Left hindlimb (tissue), 1 donor: ENCODE measurements at regions not wholly inside any gene's neighbourhood (a gene's known extent, or its start where the extent isn't known, plus 50 kb on each side); places are given as distances from the start of the nearest gene placed in this dataset.

Experiments
- DNase-seq: peaks from one replicate; pipeline ENCODE4 v3.0.0-alpha.2; 2018

DNA sequence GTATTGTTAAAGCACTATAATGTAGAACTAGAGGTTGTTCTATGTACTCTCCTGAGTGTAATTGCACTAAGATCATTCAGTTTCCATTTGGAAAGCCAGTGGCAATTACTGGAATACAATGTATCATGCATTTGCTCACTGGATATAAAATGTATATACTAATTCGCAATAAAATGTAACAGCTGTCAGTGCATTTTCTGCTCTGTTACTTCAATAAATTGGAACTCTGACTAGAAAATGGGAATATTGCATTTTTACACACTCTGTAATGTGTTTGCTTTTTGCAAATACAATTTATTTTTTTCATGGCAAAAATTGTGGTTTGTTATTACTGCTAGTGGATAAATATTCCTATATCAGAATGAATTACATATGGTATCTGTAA lies 893.8 kb upstream of the POU3F3 start:
- no peak for DNase-seq

DNA sequence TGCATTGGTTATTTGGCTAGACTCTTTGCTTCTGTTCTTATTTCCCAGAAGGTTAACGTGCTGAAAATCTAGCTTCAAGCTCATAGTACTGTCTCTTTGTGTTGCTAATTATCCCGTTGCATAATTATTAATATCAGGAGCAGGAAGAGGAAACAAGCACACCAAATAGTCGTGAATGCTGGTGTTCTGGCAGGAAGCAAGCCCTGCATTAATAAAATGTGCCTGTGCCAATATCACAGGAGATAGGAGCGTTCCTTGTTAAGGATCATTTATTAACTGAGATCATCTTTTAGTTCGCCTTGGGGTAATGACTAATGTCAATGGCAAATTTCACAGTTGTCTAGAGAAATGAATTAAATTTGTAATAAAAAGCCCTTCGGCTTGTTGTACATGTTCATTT lies 893.0 kb upstream of the POU3F3 start:
- DNase-seq: no peak

DNA sequence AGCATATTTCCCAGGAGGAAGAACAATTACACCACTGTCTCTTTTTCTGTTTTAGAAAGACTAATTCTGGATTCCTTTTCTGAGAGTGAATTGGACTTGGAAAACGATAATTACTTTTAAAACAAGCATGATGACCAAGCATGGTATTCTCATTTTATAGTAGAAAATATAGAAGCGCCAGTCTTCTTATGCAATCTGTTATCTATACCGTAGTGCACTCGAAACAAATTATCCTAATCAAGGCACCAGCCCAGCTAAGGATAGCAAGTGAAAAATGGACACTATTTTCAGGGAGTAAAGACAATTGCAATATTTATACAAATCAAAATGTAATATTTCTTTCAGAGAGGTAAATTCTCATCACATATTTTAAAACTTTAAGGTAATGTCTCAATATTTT lies 892.1 kb upstream of the POU3F3 start:
- no peak for DNase-seq

DNA sequence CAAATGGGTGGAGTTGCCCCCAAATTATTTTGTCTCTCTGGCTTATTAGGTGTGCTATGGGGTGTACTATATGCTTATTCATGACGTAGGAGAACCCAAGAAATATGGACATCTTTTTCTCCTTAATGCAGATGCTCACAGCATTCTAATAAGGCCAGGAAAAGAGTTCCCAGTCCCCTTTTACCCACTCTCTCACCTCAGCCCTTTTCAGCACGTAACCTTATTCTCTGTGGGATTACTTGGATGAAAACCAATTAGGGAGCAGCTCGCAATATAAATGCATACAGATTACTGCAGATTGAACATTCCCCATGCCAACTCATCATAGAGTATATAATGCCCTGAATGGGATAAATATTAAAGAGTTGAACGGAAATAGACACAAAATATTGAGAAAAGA lies 891.2 kb upstream of the POU3F3 start:
- DNase-seq: no peak

DNA sequence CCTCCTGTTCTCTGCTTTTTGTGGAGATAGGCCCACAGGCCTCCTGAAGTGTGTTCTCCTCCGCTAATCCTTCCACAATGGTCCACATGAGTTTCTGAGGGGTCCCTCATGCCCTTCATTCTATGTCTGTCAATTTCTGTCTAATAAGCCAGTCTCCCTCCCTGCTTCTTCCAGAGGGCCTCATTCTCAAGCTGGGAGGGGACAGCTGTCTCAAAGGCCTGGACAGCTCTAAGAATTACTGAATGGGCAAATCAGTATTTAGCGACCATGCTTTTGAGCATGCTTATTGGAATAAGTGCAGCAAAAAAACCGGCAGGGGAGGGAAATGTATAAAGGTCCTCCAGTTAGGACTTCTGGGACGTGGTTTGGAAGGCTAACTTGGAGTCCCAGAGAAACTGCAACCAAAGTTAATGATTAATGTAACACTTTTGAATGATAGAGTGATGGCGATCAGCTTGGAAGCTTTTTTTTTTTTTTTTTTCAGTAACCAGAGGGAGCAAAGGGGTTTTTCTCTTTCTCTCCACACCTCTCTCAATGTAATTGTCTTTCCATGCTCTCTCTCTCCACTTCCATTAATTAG lies 890.7 kb upstream of the POU3F3 start:
- DNase-seq: no peak

DNA sequence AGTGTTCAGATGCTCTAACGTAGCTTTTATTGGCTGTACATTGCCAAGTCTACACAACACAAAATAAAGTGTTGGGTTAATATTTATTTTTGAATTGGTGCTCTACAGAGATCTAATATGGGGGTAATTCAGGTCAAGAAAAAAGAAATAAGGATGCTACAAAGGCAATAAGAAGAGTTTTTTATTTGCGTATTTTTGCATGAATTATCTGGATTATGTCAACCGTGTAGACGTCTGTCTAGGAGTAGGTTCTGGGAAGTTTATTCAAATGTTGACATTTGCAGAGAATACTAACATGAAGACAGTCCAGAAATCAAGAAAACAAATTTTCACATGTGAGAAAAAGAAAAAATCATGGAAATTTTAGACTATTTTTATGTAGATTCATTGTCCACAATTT lies 876.7 kb upstream of the POU3F3 start:
- no peak for DNase-seq

DNA sequence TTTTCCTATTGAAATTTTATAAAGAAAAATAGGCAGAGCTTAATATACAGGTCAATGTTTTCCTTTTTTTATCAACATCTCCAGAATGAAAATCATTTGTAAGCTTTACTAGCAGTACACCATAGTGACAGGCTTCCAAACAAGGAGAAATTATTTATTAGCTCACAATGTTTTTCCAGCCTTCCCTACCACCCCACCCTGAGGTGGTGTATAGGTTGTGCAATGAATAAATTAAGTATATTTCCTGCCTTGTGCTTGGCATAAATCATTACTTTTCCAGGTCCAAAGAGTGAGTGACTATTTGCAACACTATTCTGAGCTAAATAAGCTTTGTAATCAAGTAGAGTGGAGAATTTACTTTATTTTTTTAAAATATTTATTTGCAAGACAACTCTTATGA lies 876.2 kb upstream of the POU3F3 start:
- no peak for DNase-seq

DNA sequence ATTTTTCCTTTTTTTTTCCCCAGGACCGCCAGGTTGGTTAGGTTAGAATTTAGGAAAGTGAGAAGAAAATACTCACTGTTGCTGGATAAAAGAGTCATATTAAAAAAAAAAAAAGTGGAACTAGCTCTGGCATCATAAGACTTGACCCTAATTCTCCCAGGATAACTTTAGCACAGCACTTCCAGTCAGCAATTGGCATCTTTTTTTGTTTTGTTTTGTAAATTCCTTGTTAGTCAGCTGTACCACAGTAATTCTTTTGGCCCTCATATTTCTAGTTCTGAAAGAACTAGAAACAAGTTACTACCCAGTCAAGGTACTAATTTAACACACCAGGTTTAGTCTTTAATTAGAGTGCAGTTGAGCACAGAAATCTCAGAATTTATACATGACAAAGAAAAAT lies 873.5 kb upstream of the POU3F3 start:
- no peak for DNase-seq

DNA sequence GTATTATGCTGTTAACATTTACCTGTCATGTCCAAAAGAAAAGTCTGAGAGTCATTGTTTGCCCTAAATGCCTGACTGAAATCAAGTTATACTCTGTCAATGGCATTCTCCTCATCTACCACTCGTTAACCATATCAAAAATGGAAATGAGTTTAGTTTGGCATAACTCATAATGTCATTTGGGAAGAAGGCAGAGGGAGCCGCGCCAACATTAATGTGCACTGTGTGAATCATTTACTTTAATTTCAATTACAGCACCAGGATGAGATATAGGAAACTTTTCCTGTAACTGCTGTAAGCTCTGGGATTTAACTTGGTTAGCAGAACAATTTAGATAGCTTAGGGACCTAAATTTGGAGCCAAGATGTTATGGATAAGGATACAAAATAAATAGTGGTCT lies 871.2 kb upstream of the POU3F3 start:
- no peak for DNase-seq

DNA sequence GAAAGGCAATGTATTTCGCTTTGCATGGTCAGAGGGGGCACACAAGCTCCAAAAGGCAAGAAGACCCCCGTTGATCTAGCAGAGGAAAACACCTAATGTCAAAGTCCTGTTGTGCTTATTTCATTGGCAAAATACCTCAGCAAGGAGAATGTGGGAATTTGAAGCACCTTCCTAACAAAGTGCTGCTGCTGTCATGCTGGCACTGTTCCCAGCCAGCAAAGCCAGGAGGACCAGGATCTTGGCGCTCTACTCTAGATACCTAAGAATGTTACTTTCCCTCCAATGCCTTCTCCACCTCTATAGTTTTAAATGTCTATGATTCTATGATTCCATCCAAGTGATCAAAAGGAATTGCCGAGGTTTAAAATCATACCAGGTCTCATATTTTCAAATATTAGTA lies 867.9 kb upstream of the POU3F3 start:
- no peak for DNase-seq

DNA sequence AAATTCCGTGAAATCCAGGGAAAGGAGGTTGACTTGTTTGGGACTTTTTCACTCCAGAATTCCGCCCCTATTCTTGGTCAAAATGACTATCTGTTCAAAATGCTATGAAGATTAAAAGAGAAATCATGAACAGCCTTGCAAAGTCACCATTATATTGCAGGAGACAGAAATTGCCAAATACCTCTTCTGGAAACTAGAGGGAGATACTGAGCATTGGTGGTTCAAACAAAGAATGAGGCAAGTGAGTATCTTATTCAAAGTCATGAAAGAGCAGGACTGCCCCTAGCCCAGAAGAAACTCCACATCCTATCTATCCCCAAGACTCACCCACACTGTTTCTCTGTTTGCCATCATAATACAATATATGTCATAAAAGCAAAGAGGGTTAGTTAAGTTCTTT lies 862.3 kb upstream of the POU3F3 start:
- DNase-seq: no peak

DNA sequence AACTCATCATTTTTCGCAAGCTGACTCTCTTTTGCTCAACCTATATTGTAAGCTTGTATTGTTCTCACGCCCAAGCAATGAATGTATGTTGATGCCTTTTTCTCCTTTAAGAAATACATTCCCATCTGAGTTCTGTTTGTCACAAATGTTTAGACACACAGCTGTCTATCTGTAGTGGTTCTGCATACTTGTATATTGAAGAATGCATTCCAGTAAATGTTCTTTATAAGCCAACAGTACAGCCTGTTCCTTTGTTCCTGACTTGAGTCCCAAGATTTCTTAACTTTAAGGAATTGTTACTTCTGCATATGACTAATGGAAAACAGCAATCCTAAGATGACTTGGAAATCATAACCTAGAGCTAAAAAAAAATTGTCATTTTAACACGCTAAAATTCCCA lies 849.1 kb upstream of the POU3F3 start:
- DNase-seq: no peak

DNA sequence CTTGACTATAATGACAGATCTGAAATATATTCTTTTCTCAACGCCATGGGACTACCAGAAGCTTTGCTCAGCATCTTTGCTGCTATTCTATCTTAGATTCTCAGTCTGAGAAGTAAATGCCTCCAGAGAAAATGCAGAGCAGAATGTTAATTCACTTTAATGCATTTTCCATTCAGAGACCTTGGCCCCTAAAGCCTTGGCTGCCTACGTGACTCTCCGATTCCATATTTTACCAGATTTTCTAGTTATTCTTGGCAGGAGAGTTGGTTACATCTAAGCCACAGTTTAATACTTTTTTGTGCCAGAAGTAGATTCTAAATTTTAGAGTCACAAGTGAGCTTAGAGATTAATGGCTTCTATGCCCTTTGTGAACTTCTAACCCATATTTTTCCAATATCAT lies 837.1 kb upstream of the POU3F3 start:
- no peak for DNase-seq

DNA sequence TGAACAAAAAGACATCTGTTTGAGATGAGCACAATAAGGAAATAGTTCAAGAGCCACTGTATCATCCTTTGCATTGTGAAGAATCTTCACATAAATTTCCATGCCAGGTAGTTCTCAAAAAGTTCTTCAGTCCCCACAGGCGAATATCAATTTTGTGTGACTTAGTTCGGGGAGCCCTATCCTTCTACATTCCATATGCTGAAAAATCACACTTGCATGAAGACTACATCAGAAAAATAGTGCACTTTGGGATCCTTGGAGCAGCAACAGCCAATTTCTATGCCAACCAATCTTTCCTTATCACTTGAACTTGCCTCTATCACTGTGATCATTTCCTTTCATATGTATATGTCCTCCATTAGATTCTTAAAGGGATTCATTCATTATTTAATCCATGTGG lies 830.6 kb upstream of the POU3F3 start:
- no peak for DNase-seq

DNA sequence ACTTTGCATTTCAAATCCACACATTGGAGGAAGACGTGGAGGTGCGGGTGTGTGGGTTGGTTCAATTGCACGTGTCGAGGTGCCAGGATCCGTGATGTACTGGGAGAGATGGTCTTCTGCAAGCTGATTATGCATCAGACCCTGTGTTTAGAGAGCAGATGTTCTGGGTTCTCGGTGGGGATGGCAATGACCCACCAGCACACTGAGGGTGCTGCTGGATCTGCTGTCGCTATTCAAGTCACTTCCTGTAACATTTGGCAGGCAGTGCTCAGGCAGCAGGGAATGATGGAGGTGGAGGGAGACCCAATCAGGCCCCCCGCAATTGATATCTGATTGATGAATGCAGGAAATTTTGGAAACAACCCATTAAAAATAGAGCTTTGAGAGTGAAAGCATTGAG lies 830.1 kb upstream of the POU3F3 start:
- DNase-seq: no peak

DNA sequence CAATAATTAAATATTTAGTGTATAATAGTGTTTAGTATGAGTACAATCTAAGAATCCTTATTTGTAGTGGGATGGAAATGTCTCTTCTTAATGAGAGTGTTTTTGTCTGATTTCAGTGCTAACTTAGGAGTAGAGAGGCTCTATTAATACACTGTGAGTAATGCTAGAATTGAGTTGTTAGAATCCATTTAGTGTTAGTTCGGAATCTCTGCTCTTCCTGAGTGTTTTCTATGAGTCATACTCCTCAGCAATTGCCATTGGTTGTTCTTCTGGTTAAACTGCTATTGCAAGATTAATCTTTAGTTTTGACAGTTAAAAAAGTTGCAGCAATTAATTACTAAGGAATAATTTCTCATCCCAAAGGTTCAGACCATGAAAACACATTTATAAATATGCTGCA lies 828.6 kb upstream of the POU3F3 start:
- DNase-seq: no peak

DNA sequence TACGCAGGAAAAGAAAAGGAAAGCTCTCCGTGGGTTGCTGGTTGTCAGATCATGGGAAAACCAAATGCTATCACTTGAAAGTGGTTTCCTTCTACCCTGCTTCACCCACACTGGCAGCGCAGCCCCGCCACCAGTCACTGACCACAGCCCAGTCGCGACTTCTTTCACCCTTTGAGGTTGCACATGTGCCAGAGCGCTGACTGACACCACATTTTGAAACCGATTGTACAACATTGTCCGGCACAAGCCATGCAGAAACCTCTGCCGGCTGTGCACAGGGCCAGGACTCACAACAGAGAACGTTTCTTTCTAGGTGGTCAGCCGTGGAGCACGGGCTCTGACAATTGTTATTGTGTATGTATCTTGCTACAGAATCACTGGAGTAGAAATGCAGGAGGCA lies 827.2 kb upstream of the POU3F3 start:
- no peak for DNase-seq

DNA sequence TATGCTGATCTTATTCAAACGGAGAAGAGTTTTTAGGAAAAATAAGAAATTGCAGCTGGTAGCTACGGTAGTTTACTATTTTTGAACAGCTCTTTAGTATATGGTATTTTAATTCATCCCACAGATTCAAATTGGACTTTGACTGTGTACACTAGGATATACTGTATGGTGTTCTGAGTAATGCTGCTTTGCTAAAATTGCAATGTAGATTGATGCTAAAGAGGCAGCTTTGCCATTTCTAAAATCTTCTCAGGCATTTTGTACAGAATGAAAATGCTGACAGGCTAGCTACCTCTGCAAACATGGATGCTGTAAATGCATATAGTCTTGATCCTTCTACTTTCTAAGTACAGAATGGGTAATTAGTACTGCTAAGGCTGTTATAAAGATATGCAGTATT lies 826.6 kb upstream of the POU3F3 start:
- DNase-seq: no peak

DNA sequence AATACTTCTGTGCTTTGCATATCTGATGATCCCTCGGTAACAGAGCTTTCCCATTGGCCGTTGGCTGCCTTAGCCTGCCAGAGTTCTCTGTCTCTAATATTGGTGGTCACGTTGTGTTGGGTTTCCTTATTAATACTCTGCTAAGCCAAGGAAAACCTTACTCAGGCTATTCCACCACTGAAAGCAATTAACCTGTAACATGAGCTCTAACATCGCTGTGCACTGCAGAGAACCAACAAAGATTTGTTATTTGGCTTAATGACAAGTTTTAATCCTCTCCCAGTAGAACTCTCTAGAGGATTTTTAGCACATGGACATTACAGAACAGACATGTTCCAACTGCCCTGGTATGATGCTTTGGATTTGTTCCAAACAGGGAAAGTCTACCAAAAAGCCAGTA lies 825.9 kb upstream of the POU3F3 start:
- DNase-seq: no peak

DNA sequence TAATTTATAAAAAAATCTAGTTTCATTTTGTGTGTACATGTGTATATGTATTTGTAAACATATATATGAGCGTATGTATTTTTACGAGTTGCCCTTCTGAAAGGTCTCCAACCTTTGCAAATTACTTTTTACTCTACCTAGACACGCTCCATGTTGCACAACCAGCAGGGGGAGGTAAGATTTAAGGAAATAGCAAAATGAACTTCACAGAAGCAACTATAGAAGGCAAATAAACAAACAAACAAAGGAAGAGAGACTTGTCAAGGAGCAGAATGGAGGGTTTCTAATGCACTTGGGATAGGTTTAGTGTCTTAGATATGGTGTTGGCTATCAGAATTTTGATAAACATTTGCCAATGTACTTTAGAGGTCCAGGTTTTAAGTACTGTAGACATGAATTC lies 820.5 kb upstream of the POU3F3 start:
- no peak for DNase-seq

DNA sequence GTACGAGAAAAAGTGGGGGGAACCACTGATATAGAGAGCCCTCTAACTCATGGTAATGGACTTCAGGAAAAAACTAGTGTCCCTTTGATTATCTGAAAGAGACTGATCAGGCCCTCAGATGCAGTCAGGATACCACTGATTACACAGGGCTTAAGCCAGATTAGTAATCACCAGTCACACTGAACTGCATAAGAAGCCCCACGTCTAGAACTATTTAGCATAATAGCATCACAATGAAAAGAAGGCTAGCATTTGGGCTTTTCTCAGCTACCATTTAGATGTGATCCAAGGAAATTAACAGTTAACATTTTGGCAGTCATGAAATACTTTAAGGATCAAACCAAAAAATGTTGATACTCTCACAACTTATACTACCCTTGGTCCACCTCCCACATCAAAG lies 813.1 kb upstream of the POU3F3 start:
- no peak for DNase-seq

DNA sequence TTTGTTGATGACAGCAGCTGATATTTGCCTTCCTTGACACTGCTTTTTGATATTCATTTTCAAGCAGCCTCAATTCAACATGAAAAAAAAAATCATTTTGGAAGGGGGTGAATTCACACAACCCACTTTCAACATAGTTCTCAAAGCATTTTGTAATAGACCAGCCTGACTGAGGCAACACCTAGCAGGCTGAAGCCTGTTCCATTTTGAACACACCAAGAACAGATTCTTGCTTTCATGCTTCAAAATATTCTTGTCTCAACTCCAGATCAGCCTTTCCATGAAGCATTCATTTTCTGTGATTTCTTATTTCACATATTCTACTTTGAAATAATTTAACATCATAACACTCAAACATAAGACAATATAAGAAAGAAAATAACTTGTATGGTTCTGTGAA lies 812.6 kb upstream of the POU3F3 start:
- no peak for DNase-seq

DNA sequence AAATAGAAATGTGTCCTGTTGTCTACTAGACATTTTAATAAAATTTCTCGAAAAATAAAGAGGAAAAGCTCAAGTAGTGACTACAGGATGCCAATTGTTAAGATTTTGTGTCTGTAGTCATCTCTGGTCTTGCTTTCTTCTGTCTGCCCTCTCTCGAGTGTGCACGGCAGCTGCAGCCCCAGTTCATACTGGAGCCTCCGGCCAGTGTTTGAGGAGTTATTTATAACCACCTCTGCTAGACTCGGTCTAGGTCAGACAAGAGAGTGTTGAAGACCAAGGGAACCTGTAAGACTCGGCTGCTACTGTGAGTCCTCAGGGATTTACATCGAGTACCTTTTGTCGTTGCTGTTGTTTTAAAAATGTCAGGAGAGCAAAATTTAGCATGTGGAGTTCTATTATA lies 810.1 kb upstream of the POU3F3 start:
- no peak for DNase-seq

DNA sequence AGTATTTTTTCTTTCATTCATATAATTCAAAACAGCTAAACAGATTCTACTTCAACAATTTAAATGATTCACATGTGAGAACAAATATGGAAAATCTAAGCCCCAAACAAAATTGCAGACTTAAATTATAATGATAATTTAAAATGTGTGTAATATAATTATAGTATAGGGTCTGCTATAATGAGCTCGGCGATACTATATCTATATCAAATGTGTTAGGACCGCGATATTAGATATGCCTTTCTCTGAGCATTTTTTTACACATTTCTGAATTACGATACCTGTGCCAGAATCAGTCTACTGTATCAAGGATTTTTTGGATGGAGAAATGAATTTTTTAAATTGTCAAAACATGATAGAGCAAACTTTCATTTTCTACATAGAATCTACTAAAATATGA lies 808.8 kb upstream of the POU3F3 start:
- no peak for DNase-seq

DNA sequence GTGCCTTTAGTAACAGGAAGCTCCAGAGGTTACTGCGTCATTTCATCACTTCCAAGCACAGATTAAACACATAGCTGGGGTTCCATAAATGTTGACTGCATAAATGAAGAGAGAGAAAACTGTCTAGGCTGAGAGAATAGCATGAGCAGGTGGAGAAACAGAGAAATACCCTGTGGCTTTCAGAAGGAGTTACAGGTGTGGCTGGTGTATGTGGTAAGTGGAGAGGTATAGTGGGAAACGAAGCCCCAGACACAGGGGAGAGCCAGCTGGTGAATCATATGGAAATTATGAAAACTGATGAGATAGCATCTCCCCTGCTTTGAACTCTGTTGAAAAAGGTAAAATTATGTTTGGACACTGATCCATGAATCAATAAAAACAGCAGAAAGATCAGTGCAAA lies 807.4 kb upstream of the POU3F3 start:
- no peak for DNase-seq

DNA sequence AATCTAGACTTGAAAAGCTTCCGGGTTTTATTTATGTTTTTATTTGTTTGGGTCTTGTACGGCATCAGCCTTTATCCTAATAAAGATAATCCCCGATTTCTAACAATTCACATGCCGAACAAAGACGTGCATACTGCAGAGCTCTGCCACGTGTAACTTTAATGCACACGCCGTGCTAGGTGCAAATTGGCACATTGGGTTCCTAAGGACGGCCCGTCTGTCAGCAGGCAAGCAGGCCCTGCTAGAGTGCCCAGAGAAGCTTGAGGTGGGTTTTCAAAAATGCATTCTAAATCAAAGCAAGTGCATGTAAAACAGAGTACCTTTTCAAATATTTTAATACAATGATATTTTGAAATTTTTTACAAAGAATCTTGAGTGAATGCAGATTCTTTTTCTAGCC lies 806.4 kb upstream of the POU3F3 start:
- no peak for DNase-seq
